Kidney epithelial cell (primary cell): ENCODE measurements at regions not wholly inside any gene's neighbourhood (a gene's known extent, or its start where the extent isn't known, plus 50 kb on each side); places are given as distances from the start of the nearest gene placed in this dataset.

ENCODE experiments used
- DNase-seq: peaks from one replicate; pipeline ENCODE4 v3.0.0-alpha.2; 2010; ENCODE audit warnings: low read depth
- H3K27me3 ChIP-seq: 2 replicates; pipeline ENCODE4 v1.6.0; 2011; ENCODE audit warnings: low read length; ENCODE audit not compliant: control insufficient read depth, insufficient read depth
- H3K36me3 ChIP-seq: 2 replicates; pipeline ENCODE4 v1.5.1; 2011; ENCODE audit warnings: low read length; ENCODE audit not compliant: control insufficient read depth, insufficient read depth
- H3K4me3 ChIP-seq: 2 replicates; pipeline ENCODE4 v1.5.1; 2011; ENCODE audit warnings: low read depth, mild to moderate bottlenecking, control low read depth, low read length
- CTCF ChIP-seq: IDR thresholded peaks from 2 replicates; pipeline ENCODE4 v1.5.1; 2011; ENCODE audit warnings: mild to moderate bottlenecking, moderate library complexity, low read length, control low read depth, inconsistent platforms; ENCODE audit not compliant: insufficient read depth, poor library complexity, severe bottlenecking

GRCh38 chr18:56003720-56004088 is 415.7 kb upstream of the TCF4 start:
- no peak for DNase-seq
- Histone ChIP-seq H3K27me3 (no peaks in the 10 kb centered on the region), H3K4me3 (no peak overlapping the region), H3K36me3 (no peaks in the 10 kb centered on the region)
- no peak for TF ChIP-seq CTCF

- Histone ChIP-seq H3K27me3 (no peaks in the 10 kb centered on the region), H3K36me3 (no peaks in the 10 kb centered on the region), H3K4me3 (no peak overlapping the region)
- DNase-seq: no peak
- no peak for TF ChIP-seq CTCF
Observed at GRCh38 chr18:56003009-56003719, 415.2 kb upstream of the TCF4 start.

- Histone ChIP-seq H3K36me3 (no peaks in the 10 kb centered on the region), H3K4me3 (no peak overlapping the region), H3K27me3 (no peaks in the 10 kb centered on the region)
- DNase-seq: no peak
- TF ChIP-seq CTCF: no peak
Observed at GRCh38 chr18:56001576-56001975, 413.6 kb upstream of the TCF4 start.

- DNase-seq: no peak
Observed at GRCh38 chr18:56000041-56000440, 412.0 kb upstream of the TCF4 start.

GRCh38 chr18:55999641-56000040 is 411.6 kb upstream of the TCF4 start:
- DNase-seq: no peak
- TF ChIP-seq CTCF: no peak
- H3K4me3 ChIP-seq: no peak overlapping the region
- no peaks in the 10 kb centered on the region for H3K36me3 ChIP-seq
- H3K27me3 ChIP-seq: no peaks in the 10 kb centered on the region

More at GRCh38 chr18:56000041-56000440, 412.0 kb upstream of the TCF4 start:
- no peaks in the 10 kb centered on the region for H3K27me3 ChIP-seq
- TF ChIP-seq CTCF: no peak
- no peak overlapping the region for H3K4me3 ChIP-seq
- H3K36me3 ChIP-seq: no peaks in the 10 kb centered on the region

GRCh38 chr18:55998801-55999385 is 410.9 kb upstream of the TCF4 start:
- no peaks in the 10 kb centered on the region for H3K27me3 ChIP-seq
- H3K4me3 ChIP-seq: no peak overlapping the region
- no peak for TF ChIP-seq CTCF
- H3K36me3 ChIP-seq: no peaks in the 10 kb centered on the region
- no peak for DNase-seq
